ENCODE measurements at regions not wholly inside any gene's neighbourhood (a gene's known extent, or its start where the extent isn't known, plus 50 kb on each side); places are given as distances from the start of the nearest gene placed in this dataset.

DNA sequence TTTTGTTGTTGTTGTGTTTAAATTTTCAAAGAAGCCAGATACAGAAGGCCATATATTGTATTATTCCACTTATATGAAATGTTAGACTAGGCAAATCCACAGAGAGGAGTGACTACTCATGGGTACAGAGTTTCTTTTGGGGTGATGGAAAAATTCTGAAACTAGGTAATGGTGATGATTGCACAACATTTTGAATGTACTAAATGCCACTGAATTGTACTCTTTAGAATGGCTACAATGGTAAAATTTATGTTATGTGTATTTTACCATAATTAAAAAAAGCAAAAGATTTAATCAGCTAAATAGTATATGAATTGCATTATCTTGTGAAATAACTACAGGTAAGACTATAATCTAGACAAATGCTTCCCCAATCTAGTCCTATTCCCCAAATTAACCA, 733.6 kb upstream of the TMEM132C start:
- TF ChIP-seq EZH2 (IDR thresholded peaks at IDR 0.05; ENCODE audit: low read length, unreplicated experiment): no peak
- TF ChIP-seq CTCF (conservative IDR thresholded peaks at IDR 0.05; ENCODE audit: low read depth, low read length): no peak
- no peak for TF ChIP-seq EZH2phosphoT487 (IDR thresholded peaks at IDR 0.05; ENCODE audit: borderline replicate concordance, low read length)

Data from PC-3 (cell line).